Effector memory CD4-positive, alpha-beta T cell (primary cell): ENCODE measurements at regions not wholly inside any gene's neighbourhood (a gene's known extent, or its start where the extent isn't known, plus 50 kb on each side); places are given as distances from the start of the nearest gene placed in this dataset.
"Not testable (repeated sequence)": the region's sequence is repeated elsewhere in the genome, so short reads cannot be mapped to it uniquely, and the experiment has no call there.

Source experiments
- DNase-seq, 3 donors: peaks; one replicate each; pipeline ENCODE4 v3.0.0-alpha.2; 2020
- H3K27ac ChIP-seq: 2 replicates; pipeline ENCODE4 v1.7.0; 2013; ENCODE audit warnings: mild to moderate bottlenecking, low read length, moderate library complexity; ENCODE audit not compliant: insufficient read depth, poor library complexity, severe bottlenecking
- H3K27me3 ChIP-seq: replicated peaks from 2 replicates; pipeline ENCODE4 v1.7.0; 2013; ENCODE audit warnings: mild to moderate bottlenecking, low read length; ENCODE audit not compliant: insufficient read depth, control insufficient read depth, poor library complexity, severe bottlenecking
- H3K36me3 ChIP-seq: 2 replicates; pipeline ENCODE4 v1.7.0; 2013; ENCODE audit warnings: mild to moderate bottlenecking, low read length, moderate library complexity; ENCODE audit not compliant: control insufficient read depth, insufficient read depth
- H3K4me1 ChIP-seq: 2 replicates; pipeline ENCODE4 v1.7.0; 2013; ENCODE audit warnings: low read length, mild to moderate bottlenecking; ENCODE audit not compliant: control insufficient read depth, insufficient read depth, poor library complexity, severe bottlenecking
- H3K4me3 ChIP-seq: 2 replicates; pipeline ENCODE4 v1.7.0; 2013; ENCODE audit warnings: low read length, low read depth, mild to moderate bottlenecking; ENCODE audit not compliant: insufficient read depth, poor library complexity, severe bottlenecking
- H3K9me3 ChIP-seq: 2 replicates; pipeline ENCODE4 v1.7.0; 2013; ENCODE audit warnings: mild to moderate bottlenecking, low read length, moderate library complexity; ENCODE audit not compliant: control insufficient read depth

DNA sequence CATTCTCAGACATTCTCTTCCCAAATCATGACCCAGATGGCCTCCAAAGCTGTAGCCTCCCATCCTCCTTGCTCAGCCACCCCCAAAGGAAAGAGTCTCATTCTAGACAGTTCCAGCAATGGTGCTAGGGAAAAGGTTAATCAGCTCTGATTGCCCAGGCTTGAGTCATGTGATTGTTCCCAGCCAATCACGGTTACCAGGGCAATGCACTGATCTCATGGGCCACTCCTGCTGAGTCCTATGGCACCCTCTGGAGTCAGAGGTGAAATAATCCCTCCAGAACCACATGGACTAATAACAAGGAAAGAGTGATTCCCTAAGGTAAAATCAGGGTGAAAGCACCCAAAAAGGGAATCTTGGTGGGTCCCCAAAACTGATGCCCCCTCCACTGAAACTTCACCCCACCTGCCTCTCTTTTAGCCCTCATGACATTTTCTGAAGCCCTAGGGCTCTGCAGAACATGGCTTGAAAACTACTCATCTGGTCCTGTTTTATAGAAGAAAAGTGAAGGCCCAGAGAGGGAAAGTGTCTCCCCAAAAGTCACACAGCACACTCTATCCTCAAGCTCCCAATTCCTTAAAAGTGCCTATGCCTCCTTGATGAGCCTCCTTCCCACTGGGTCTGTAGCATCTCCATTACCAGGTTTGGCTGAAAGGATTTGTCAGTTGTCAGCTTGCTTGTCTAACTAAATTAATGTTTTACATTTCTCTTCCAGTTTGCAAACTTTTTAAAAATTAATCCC, 203.7 kb downstream of the MN1 start:
- Histone ChIP-seq H3K27ac (no peak overlapping the region), H3K4me1 (no peaks in the 10 kb centered on the region), H3K27me3 (no peaks in the 10 kb centered on the region), H3K36me3 (no peaks in the 10 kb centered on the region), H3K9me3 (no peaks in the 10 kb centered on the region), H3K4me3 (no peak overlapping the region)
- no peak for DNase-seq

DNA sequence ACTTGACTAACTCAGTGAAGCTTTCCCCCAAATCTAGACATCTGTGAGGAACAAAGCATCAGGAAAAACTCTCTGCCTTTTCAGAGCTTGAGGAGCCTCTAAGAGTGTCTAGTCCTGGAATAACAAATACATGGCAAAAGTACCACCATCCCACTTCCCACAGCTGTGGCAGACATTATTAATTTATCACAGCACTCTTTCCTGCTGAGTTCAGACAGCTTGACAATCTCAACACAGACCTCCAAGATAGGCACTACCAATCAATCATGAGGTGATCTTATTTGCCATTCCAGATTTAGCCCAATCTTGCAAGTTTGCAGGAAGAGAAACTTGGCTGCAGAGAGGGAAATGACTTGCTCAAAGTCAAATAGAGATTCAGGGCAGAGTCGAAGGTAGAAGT, 202.8 kb downstream of the MN1 start:
- H3K4me3 ChIP-seq, result no peak overlapping the region
- H3K27me3 ChIP-seq, result no peaks in the 10 kb centered on the region
- H3K4me1 ChIP-seq, result no peaks in the 10 kb centered on the region
- H3K36me3 ChIP-seq, result no peaks in the 10 kb centered on the region
- DNase-seq, result no peak
- no peaks in the 10 kb centered on the region for H3K9me3 ChIP-seq
- no peak overlapping the region for H3K27ac ChIP-seq

DNA sequence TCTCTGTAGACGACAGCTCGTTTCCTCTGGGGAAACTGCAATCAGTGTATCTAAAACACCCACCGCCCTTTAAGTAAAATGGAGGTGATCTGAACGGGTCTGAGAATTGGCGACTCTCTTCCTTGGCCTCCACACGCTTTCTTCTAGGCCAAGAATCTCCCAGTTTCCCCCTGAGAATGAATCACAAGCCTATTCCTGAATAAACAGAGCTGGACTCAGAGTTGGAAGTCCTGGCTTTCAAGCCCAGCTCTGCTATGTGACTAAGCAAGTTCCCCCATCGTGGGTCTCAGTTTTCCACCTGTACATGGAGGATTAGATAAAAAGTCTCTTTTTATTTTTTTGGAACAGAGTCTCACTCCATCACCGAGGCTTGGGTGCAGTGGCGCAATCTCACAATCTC, 200.4 kb downstream of the MN1 start:
- Histone ChIP-seq H3K36me3 (no peaks in the 10 kb centered on the region), H3K4me3 (no peak overlapping the region), H3K4me1 (no peaks in the 10 kb centered on the region), H3K9me3 (no peaks in the 10 kb centered on the region), H3K27me3 (no peaks in the 10 kb centered on the region), H3K27ac (no peak overlapping the region)
- no peak for DNase-seq

DNA sequence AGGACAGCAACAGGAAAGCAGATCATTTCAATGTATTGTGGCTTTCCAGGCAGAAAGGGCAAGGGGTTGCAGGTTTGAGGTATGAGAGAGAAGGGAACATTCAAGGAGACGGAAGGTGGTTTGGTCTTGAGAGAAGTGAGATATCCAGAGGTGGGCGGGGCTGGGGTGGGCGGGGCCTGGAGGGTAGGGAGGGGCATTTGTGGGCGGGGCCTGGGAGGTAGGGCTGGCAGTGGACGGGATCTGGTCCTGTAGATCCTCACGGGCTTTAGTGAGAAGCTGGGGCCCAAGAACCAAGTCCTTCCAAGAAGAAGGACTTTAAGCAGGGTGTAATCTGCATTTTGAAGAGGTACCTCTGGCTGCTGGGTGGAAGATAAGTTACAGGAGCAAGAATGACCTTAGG, 199.2 kb downstream of the MN1 start:
- DNase-seq, result no peak
- no peak overlapping the region for H3K4me3 ChIP-seq
- no peaks in the 10 kb centered on the region for H3K4me1 ChIP-seq
- no peaks in the 10 kb centered on the region for H3K36me3 ChIP-seq
- H3K27ac ChIP-seq, result no peak overlapping the region
- H3K9me3 ChIP-seq, result no peaks in the 10 kb centered on the region
- H3K27me3 ChIP-seq, result no peaks in the 10 kb centered on the region

- H3K4me3 ChIP-seq, result no peak overlapping the region
- H3K27ac ChIP-seq, result no peak overlapping the region
- H3K27me3 ChIP-seq, result no peaks in the 10 kb centered on the region
- no peaks in the 10 kb centered on the region for H3K36me3 ChIP-seq
- H3K9me3 ChIP-seq, result no peaks in the 10 kb centered on the region
- no peak for DNase-seq
- H3K4me1 ChIP-seq, result no peaks in the 10 kb centered on the region
Measured at GRCh38 chr22:27603111-27603799, 198.3 kb downstream of the MN1 start.

DNA sequence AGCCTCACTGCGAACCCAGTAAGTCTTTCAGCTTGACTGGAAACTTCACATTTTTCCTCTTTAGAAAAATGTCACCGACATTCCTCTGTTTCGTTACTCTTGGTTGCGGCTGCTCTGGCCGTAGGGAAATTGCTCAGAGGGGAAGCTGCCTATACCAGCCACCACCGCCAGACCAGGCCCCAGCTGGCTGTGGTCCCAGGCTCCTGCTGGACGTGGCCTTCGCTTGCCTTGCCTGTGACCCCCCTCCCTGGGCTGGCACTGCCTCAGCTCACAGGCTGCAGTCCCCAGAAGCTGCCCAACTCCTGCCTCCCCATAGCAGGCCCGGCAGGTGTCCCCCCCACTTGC, 197.8 kb downstream of the MN1 start:
- no peak overlapping the region for H3K4me3 ChIP-seq

DNA sequence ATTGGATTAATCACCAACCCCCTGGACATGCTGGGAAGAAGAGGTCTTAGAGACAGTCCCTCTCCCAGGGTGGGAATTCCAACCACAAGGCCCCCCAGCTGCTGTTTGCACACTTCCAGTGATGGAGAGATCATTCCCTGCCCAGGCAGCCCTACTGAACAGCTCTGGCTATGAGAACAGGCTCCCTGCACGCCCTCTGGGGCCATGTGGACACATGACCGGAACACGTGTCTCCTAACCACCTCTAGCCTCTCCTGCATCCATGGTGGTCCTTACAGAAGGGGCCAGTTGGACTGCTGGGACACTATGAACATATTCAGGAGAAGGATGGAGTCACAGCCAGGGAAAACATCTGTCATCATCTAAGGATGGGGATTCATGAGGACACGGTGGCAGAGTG, 196.2 kb downstream of the MN1 start:
- no peak overlapping the region for H3K27ac ChIP-seq
- no peaks in the 10 kb centered on the region for H3K9me3 ChIP-seq
- no peak overlapping the region for H3K4me3 ChIP-seq
- DNase-seq, result no peak
- no peaks in the 10 kb centered on the region for H3K36me3 ChIP-seq
- H3K27me3 ChIP-seq, result no peaks in the 10 kb centered on the region
- H3K4me1 ChIP-seq, result no peaks in the 10 kb centered on the region

More for the DNA sequence above, 197.8 kb downstream of the MN1 start:
- Histone ChIP-seq H3K27ac (no peak overlapping the region), H3K4me1 (no peaks in the 10 kb centered on the region), H3K27me3 (no peaks in the 10 kb centered on the region), H3K9me3 (no peaks in the 10 kb centered on the region), H3K36me3 (no peaks in the 10 kb centered on the region)
- no peak for DNase-seq

DNA sequence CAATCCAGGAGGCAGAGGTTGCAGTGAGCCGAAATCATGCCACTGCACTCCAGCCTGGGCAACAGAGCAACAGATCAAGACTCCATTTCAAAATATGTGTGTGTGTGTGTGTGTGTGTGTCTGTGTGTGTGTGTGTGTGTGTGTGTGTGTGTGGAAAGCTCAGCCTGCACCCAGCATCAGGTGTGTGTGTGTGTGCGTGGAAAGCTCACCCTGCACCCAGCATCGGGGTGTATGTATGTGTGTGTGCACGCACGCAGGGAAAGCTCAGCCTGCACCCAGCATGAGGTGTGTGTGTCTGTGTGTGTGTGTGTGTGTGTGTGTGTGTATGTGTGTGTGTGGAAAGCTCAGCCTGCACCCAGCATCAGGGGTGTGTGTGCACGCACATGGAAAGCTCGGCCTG, 193.8 kb downstream of the MN1 start:
- H3K9me3 ChIP-seq, H3K36me3 ChIP-seq, H3K4me1 ChIP-seq, H3K27ac ChIP-seq, DNase-seq, H3K27me3 ChIP-seq, H3K4me3 ChIP-seq: not testable (repeated sequence)

DNA sequence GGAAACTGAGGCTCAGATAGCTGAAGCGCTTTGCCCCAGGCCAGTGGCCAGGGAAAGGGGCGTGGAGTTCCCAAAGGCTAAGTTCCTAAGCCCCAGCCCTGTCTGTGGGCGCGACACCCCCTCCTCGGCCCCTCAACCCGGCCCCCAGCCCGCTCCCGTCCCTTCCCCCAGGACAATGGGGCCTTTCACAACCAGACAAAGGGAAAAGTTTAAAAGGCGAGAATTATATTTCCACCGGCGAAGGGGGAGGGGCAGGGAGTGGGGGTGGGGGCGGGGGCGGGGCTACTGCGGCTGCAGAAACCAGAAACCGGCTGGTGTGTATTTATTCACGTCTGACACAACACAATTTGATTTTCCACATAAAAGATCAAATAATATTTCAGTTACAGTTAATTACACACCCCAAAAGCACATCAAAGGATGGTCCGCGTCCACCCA, 192.1 kb downstream of the MN1 start:
- DNase-seq, result no peak
- Histone ChIP-seq H3K4me3 (no peak overlapping the region), H3K36me3 (no peaks in the 10 kb centered on the region), H3K27me3 (peaks cover 2% of the 10 kb centered on the region), H3K4me1 (no peaks in the 10 kb centered on the region), H3K27ac (no peak overlapping the region), H3K9me3 (no peaks in the 10 kb centered on the region)

DNA sequence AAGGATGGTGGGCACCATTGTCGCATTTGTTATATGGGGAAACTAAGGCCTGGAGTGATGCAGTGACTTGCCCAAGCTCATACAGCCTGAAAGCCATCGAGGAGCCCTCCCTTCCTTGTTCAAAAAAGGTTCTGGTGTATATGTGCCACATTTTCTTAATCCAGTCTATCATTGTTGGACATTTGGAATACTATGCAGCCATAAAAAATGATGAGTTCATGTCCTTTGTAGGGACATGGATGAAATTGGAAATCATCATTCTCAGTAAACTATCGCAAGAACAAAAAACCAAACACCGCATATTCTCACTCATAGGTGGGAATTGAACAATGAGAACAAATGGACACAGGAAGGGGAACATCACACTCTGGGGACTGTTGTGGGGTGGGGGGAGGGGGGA, 191.4 kb downstream of the MN1 start:
- not testable (repeated sequence) for H3K4me3 ChIP-seq, H3K36me3 ChIP-seq, H3K27me3 ChIP-seq, H3K9me3 ChIP-seq, H3K27ac ChIP-seq, H3K4me1 ChIP-seq, DNase-seq
